AG04450 (cell line): ENCODE measurements at regions not wholly inside any gene's neighbourhood (a gene's known extent, or its start where the extent isn't known, plus 50 kb on each side); places are given as distances from the start of the nearest gene placed in this dataset.

ENCODE experiments used
- CTCF ChIA-PET: fragments of 300-600, 350-600 bp; formaldehyde crosslinking; extraction: SDS; loops from one replicate; lab custom pipeline; 2022; ENCODE audit warnings: antibody characterized with exemption, inconsistent platforms; lab: Charles Lee
- POLR2A ChIA-PET: fragments of 350-600 bp; formaldehyde crosslinking; extraction: SDS; loops from one replicate; lab custom pipeline; 2021; ENCODE audit warnings: antibody characterized with exemption, inconsistent platforms; lab: Yijun Ruan, JAX
- DNase-seq: peaks from one replicate; pipeline ENCODE4 v3.0.0-alpha.2; 2011; ENCODE audit warnings: low read depth, low spot score
- H3K27ac ChIP-seq: one replicate; pipeline ENCODE4 v1.5.1; 2012; ENCODE audit warnings: low read depth, low read length, control low read depth
- H3K27me3 ChIP-seq: one replicate; pipeline ENCODE4 v1.6.0; 2012; ENCODE audit warnings: low read length; ENCODE audit not compliant: control insufficient read depth, insufficient read depth
- H3K4me3 ChIP-seq: 2 replicates; pipeline ENCODE4 v1.5.1; 2011; ENCODE audit warnings: mild to moderate bottlenecking, low read depth, low read length, control low read depth
- H3K9me3 ChIP-seq: 2 replicates; pipeline ENCODE4 v1.5.1; 2012; ENCODE audit warnings: low read length; ENCODE audit not compliant: control insufficient read depth, insufficient read depth
- TF ChIP-seq, protein P1 (sequence below): IDR thresholded peaks from 2 replicates; pipeline ENCODE4 v1.5.1; 2011; ENCODE audit warnings: low read depth, low read length, control low read depth, inconsistent platforms

DNA sequence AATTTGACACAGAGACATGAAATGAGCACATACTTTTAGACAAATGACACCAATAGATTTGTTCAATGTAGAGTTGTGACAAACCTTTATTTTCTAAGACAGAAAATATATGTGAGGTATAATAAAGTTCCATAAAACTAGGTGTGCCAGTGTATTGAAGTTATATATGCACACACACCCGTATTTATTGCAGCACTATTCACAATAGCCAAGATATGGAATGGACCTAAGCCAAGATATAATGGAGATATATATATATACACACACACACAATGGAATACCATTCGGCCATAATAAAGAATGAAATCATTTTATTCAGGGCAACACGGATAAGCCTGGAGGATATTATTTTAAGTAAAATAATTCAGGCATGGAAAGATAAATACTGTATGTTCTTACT lies 1013.5 kb downstream of the KCNT2 start:
- Histone ChIP-seq H3K9me3 (no peaks in the 10 kb centered on the region), H3K4me3 (no peak overlapping the region), H3K27ac (no peak overlapping the region), H3K27me3 (no peaks in the 10 kb centered on the region)
- ChIA-PET CTCF (interaction anchor here (0.6 kb wide), 1 partner anchor 14 kb away, joined by 6 read pairs; no protein-coding TSS in a partner anchor), POLR2A (no interaction called here)
- TF ChIP-seq, protein P1, sequence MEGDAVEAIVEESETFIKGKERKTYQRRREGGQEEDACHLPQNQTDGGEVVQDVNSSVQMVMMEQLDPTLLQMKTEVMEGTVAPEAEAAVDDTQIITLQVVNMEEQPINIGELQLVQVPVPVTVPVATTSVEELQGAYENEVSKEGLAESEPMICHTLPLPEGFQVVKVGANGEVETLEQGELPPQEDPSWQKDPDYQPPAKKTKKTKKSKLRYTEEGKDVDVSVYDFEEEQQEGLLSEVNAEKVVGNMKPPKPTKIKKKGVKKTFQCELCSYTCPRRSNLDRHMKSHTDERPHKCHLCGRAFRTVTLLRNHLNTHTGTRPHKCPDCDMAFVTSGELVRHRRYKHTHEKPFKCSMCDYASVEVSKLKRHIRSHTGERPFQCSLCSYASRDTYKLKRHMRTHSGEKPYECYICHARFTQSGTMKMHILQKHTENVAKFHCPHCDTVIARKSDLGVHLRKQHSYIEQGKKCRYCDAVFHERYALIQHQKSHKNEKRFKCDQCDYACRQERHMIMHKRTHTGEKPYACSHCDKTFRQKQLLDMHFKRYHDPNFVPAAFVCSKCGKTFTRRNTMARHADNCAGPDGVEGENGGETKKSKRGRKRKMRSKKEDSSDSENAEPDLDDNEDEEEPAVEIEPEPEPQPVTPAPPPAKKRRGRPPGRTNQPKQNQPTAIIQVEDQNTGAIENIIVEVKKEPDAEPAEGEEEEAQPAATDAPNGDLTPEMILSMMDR: no peak
- DNase-seq: no peak

DNA sequence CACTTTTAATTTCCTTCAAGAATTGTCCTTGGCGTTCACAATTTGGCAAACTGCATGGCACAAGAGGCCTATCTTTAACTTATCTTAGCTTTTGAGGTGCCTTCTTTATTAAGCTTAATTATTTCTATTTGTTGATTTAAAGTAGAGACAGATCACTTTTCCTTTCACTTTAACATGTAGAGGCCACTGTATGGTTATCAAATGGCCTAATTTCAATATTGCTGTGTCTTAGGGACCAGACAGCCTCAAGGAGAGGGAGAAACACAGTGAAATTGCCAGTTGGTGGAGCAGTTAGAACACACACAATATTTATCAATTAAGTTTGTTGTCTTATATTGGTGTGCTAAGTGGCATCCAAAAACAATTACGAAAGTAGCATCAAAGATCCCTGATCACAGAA lies 1013.9 kb downstream of the KCNT2 start:
- ChIA-PET POLR2A (no interaction called here), CTCF (interaction anchor here (0.6 kb wide), 1 partner anchor 13 kb away, joined by 6 read pairs; no protein-coding TSS in a partner anchor)
- H3K4me3 ChIP-seq: no peak overlapping the region
- no peaks in the 10 kb centered on the region for H3K27me3 ChIP-seq
- no peak overlapping the region for H3K27ac ChIP-seq
- TF ChIP-seq, protein P1: no peak
- DNase-seq: no peak
- H3K9me3 ChIP-seq: no peaks in the 10 kb centered on the region

DNA sequence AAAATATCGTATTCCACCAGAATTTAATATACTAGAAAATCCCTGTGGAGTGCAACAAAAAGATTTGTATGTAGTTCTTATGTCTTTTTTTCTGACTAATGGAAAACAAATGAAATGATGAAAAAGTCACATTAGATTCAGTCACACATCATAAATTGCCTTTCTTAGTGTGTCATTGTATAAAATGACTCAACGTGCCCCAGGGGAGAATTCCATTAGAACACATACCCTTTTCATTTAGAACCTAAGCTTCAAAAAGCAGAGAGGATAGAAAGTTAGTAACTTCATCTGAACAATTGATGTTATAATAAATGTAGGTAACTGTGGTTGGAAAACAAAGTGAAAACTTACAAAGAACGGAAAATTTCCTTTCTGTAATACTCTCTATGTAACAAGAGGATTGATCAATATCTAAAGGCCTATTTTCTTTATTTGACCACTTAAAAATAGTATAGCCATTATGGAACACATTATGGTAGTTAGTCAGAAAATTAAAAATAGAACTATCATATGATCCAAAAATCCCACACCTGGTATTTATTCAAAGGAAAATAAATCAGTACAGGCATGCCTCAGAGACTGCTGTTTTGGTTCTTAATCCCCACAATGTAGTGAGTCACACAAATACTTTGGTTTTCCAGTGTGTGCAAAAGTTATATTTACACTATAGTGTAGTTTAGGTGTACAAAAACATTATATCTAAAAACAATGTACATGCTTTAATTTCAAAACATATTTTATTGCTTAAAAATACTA lies 1016.1 kb downstream of the KCNT2 start:
- H3K27me3 ChIP-seq: no peaks in the 10 kb centered on the region
- no peak overlapping the region for H3K4me3 ChIP-seq
- peak; percentile 63 for DNase-seq
- no peaks in the 10 kb centered on the region for H3K9me3 ChIP-seq
- POLR2A ChIA-PET: no interaction called here
- H3K27ac ChIP-seq: no peak overlapping the region
- CTCF ChIA-PET: no interaction called here
- TF ChIP-seq, protein P1: no peak

DNA sequence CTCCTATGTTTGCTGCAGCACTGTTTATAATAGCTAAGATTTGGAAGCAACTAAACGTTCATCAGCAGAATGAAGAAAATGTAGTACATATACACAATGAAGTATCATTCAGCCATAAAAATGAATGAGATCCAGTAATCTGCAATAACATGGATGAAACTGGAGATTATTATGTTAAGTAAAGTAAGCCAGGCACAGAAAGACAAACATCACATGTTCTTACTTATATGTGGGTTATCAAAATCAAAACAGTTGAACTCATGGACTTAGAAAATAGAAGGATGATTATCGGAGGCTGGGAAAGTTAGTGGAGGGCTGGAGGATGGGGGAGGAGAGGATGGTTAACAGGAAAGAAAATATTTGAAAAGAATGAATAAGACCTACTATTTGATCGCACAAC lies 1017.6 kb downstream of the KCNT2 start:
- Histone ChIP-seq H3K9me3 (no peaks in the 10 kb centered on the region), H3K27me3 (no peaks in the 10 kb centered on the region), H3K4me3 (no peak overlapping the region), H3K27ac (no peak overlapping the region)
- POLR2A ChIA-PET: no interaction called here
- CTCF ChIA-PET: no interaction called here
- DNase-seq: no peak
- TF ChIP-seq, protein P1: no peak

DNA sequence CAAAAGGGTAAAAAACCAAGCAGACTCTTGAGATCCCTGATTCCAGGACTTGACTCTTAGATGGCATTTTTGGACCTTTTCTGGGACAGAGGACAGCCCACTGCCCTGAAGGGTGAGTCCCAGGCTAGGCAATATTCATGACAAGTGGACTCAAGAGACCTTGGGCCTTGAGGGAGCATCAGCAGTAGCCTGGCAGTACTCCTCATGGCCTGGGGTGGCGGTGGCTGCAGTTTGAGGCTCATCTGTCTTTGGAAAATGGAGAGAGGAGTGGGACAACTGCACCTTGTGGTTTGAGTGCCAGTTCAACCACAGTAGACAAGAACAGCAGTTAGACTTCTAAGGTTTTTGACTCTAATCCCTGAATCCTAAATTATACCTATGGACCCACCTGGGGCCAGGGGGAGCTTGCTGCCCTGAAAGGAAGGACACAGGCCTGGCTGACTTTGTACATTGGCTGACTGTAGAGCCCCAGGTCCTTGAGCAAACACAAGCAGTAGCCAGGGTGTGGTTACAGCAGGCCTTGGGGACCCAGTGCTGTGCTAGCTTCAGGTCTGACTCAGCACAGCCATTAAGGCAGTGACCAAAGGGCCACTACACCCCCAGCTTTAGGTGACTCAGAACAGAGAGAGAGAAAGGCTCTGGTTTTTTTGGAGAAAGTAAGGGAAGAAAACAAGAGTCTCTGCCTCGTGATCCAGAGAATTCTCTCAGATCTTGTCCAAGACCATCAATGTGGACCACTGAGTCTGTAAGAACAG lies 1023.2 kb downstream of the KCNT2 start:
- H3K27ac ChIP-seq: no peak overlapping the region
- no peak for DNase-seq
- CTCF ChIA-PET: no interaction called here
- H3K9me3 ChIP-seq: no peaks in the 10 kb centered on the region
- H3K4me3 ChIP-seq: no peak overlapping the region
- POLR2A ChIA-PET: interaction anchor here (0.6 kb wide), 1 partner anchor 27 kb away, joined by 5 read pairs; no protein-coding TSS in a partner anchor
- TF ChIP-seq, protein P1: no peak
- H3K27me3 ChIP-seq: no peaks in the 10 kb centered on the region
